GM19025 (cell line): ENCODE measurements at regions not wholly inside any gene's neighbourhood (a gene's known extent, or its start where the extent isn't known, plus 50 kb on each side); places are given as distances from the start of the nearest gene placed in this dataset.

Source experiments
- ATAC-seq: cut with Tn5 transposase; IDR thresholded peaks from one replicate; pipeline ENCODE4 v1.9.1; 2021; ENCODE audit warnings: mild to moderate bottlenecking, low read depth, moderate library complexity; ENCODE audit not compliant: unreplicated experiment

- no peak for ATAC-seq
Measured at GRCh38 chr7:32347244-32347828, 142.8 kb downstream of the LSM5 start.

- ATAC-seq: no peak
Measured at GRCh38 chr7:32346253-32346652, 143.9 kb downstream of the LSM5 start.

GRCh38 chr7:32336726-32337125 lies 153.5 kb downstream of the LSM5 start:
- ATAC-seq: no peak

- no peak for ATAC-seq
Measured at GRCh38 chr7:32335107-32335506, 155.1 kb downstream of the LSM5 start.

- ATAC-seq: no peak
Measured at GRCh38 chr7:32330602-32331001, 159.6 kb downstream of the LSM5 start.

GRCh38 chr7:32326078-32326477 lies 164.1 kb downstream of the LSM5 start:
- no peak for ATAC-seq

GRCh38 chr7:32323712-32324111 lies 166.5 kb downstream of the LSM5 start:
- ATAC-seq: no peak

- no peak for ATAC-seq
Measured at GRCh38 chr7:32319012-32319382, 171.2 kb downstream of the LSM5 start.

- no peak for ATAC-seq
Measured at GRCh38 chr7:32318300-32319011, 171.7 kb downstream of the LSM5 start.

GRCh38 chr7:32316839-32317238 lies 173.3 kb downstream of the LSM5 start:
- no peak for ATAC-seq

- no peak for ATAC-seq
Measured at GRCh38 chr7:32314761-32315160, 175.4 kb downstream of the LSM5 start.

GRCh38 chr7:32301427-32301826 lies 188.8 kb downstream of the LSM5 start:
- ATAC-seq: no peak

- no peak for ATAC-seq
Measured at GRCh38 chr7:32299133-32299702, 191.0 kb downstream of the LSM5 start.

GRCh38 chr7:32298408-32299132 lies 191.6 kb downstream of the LSM5 start:
- ATAC-seq: no peak

GRCh38 chr7:32293833-32294232 lies 196.3 kb downstream of the LSM5 start:
- no peak for ATAC-seq

GRCh38 chr7:32289651-32290414 lies 200.3 kb downstream of the LSM5 start:
- no peak for ATAC-seq

- ATAC-seq: no peak
Measured at GRCh38 chr7:32285698-32286097, 204.5 kb downstream of the LSM5 start.

- no peak for ATAC-seq
Measured at GRCh38 chr7:32283546-32283945, 206.6 kb downstream of the LSM5 start.

GRCh38 chr7:32279500-32279899 lies 209.3 kb upstream of the PDE1C start:
- ATAC-seq: no peak

GRCh38 chr7:32275216-32276009 lies 205.2 kb upstream of the PDE1C start:
- ATAC-seq: no peak
